DMS53 treated with DMSO at 0.1 percent for 48 hours (cell line): ENCODE measurements at regions not wholly inside any gene's neighbourhood (a gene's known extent, or its start where the extent isn't known, plus 50 kb on each side); places are given as distances from the start of the nearest gene placed in this dataset.
"Not testable (repeated sequence)": the region's sequence is repeated elsewhere in the genome, so short reads cannot be mapped to it uniquely, and the experiment has no call there.

Experiments
- DNase-seq: peaks from one replicate; lab custom pipeline; 2025; ENCODE audit not compliant: unreplicated experiment; lab: John Stamatoyannopoulos, UW

DNA sequence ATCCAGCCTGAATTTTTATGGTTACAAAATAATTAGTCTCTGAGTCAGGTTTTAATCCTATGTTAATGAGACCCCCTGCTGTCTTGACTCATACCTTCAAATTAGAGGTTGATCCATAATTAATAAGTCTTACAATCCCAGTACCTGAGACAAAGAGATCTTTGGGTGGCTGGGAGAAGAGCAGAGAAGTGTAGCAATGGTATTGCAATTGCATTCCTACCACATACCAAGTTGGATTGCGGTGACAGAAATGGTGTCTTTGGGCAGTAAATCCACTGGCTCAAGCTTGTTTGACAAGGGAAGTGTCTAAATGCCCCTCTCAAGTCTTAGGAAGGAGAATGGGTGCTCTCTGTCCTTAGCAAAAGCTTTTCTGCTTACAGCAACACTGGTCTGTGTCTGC lies 150.4 kb downstream of the BTBD3 start:
- no peak for DNase-seq

DNA sequence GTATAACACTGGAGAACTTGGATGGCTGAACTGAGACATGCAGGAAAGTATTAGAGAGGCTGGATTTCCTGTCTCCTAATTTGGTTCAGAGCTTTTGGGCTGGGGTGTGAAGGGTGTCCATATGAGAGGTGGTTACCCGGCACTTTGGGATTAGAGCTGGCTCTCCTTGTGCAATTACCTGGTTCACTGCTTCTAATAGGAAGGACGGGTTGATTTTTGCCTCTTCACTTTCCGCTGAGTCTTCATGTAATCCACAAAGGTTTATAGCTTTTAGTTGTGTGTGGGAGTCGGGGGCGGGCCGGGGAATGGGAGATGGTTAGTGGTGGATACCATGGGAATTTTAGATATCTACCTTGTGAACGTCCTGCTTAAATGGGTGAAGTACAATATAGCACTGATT lies 151.5 kb downstream of the BTBD3 start:
- DNase-seq = no peak

DNA sequence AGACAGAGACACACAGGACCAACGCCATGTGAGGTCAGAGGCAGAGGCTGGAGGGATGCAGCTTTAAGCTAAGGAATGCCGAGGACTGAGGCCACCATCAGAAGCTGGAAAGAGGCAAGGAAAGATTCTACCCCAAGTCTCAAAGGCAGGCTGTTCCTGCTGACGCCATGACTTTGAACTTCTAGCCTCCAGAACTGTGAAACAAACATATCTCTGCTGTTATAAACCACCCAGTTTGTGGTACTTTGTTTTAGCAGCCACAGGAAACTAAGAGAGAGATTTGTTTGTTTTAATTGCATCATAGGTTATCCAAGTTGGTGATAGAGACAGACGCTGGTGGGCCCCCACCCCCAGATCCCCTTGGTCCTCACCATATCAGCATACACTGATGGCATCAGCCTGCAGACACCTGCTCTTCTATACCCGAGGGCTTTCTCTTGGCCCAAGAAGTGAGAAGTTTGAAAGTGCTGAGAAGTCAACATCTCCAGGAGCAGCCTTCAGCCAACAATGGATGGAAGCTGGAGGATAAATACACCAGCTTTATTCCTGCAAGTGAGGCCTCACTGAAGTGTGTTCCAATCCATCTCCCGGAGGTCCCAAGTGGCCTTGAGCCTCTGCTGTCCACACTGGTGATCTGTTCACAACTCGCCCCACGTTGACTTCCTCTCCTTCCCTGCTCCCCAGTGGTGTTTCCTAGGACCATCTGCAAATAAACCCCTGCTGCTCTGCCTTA lies 154.7 kb downstream of the BTBD3 start:
- no peak for DNase-seq

DNA sequence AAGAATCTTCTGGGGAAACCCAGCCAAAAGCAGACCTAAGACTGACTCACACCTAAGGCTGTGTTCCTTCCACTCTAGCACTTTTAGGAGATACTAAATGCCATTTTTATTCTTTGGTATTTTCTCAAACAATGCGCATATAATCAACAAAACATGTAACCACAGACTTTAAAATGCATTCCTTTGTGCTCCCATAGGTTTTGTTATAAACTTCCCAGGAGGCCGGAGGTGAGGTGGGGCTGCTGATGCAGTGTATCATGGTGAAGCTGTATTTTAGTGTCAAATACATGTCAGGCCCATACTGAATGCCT lies 155.2 kb downstream of the BTBD3 start:
- no peak for DNase-seq

DNA sequence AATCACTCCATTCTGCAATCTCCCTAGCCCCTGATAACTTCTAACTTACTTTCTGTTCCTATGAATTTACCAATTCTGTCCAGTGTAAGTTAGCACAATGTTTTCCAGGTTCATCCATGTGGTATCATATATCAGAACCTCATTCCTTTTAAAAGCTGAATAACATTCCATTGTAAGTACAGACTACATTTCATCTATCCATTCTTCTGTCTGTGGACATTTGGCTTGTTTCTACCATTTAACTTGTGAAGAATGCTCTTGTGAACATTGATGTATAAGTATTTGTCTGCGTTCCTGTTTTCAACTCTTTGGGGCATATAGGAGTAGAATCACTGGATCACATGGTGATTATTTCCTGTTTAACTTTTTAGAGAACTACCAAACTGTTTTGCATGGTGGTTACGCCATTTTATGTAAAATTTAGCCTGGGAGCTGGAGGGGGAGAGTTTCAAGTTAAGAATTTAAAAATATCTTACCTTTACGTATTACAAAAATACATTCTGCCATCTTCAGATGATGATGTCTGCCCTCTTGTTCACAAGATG lies 156.5 kb downstream of the BTBD3 start:
- DNase-seq = no peak

DNA sequence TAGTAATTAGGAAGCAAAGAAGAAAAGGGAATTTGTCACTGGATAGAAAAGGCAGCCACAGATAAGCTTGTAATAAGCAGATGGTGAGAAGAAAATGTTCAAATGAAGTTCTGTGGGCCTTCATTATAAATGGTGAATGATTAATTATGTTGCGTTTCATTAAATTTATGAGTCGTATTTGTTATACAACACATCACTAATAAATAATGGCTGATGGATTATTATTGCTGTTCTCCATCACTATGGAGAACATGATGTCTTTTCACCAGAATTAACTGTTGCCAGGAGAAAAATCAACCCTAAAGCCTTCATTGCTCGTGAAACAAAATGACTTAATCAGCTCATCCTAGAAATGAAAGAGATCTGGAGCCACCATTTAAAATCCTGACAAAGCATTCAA lies 158.5 kb downstream of the BTBD3 start:
- DNase-seq = no peak

DNA sequence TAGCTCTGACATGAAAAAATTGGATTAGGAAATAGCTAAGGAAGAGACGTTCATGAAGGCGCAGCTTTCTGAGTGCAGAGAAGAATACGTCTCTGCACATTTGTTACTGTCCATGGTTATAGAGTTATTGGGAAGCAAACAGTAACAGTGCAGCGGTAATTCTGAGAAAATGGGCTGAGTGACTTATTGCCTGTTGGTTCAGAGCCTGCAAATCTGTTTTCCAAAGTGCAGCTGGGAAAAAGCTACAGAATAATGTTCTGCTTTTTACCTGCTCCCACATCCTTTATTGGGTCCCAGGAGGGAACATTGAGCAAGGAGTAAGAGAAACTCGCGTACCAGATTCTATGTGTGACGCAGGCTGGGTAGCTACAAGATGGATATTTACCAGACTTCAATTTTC lies 160.2 kb downstream of the BTBD3 start:
- no peak for DNase-seq

DNA sequence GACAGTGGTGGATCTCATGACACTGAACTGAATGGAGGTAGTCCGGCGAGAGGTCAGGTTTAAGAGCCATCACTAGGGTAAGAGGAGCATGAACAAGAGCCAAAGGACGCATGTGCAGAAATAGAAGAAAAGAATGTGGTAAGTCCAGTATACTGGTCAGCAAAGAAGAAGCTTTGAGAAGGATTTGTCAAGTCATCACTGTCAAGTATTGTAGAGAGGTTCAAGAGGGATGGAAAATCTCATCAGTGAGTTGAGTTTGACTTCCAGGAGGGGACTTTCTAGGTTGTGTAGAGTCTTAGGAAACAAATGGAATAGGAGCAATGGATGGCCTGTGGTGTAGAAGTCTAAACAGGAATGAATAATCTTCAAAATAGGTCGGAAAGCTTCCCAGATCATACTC lies 161.8 kb downstream of the BTBD3 start:
- no peak for DNase-seq

DNA sequence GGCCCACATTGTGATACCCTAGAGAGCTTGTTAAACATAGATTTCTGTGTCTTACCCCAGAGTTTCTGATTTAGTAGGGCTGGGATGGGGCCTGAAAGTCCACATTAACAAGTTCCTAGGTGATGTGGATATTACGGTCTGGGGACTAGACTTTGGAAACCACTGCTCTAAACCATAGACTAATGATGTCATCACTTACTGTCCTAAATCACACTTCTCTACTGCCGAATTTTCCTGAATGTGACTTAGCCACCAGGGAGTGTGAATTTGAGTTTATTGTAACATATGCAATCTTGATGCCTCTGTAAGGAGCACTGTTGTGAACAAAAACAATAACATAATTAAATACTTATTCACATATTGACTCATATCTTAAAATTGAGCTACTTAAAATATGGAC lies 165.6 kb downstream of the BTBD3 start:
- DNase-seq = no peak

DNA sequence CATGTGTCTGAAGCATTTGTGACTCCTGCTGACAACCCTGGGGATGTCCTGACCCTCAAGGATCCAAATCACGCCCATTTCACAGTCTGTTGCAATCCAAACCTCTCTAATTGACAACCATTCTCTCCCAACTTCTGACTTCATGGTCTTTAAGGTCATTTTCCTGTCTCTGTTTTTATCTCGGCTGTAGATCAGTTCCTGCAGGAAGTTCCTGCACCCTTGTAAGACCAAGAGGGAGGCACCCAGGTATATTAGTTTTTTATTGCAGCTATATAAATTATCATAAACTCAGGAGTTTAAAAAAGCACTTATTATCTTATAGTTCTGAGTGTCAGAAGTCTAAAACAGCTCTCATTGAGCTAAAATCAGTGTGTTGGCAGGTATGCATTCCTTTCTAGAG lies 166.8 kb downstream of the BTBD3 start:
- no peak for DNase-seq

DNA sequence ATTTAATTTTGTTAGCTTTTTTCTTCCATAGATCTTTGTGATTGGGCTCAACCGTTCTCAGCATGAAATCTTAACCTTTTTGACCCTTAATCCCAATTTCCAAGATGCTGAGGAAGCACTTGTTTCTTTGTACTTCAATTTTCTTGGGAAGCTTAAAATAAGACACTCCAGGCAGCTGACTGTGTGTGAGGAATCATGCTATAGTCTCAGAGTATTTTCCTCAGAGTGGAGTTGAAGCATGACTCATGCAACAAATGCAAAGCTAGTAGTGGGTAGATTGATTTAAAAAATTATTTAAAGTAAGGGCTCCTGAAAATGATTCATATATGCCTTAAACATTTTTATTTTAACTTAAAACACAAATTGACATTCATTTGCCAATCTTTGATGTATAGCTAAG lies 168.7 kb downstream of the BTBD3 start:
- no peak for DNase-seq

DNA sequence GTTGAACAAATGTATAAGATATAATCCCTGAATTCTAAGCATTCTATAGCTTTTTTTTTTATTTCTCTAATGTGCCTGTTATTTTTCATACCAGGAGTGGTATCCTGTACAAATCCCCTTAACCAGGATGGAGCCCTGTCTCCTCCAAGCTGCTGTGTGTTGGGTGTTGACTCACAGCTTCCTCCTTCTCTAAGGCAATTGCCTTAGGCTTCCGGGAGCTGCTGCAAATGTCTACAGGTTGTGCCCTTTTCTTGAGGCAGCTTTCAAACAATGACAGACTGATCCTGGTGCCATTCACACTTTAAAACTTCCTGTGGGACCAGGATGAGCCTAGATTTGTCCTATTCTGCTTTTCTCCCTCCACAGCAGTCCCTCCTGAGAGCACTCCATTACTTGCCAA lies 173.2 kb downstream of the BTBD3 start:
- DNase-seq = no peak

DNA sequence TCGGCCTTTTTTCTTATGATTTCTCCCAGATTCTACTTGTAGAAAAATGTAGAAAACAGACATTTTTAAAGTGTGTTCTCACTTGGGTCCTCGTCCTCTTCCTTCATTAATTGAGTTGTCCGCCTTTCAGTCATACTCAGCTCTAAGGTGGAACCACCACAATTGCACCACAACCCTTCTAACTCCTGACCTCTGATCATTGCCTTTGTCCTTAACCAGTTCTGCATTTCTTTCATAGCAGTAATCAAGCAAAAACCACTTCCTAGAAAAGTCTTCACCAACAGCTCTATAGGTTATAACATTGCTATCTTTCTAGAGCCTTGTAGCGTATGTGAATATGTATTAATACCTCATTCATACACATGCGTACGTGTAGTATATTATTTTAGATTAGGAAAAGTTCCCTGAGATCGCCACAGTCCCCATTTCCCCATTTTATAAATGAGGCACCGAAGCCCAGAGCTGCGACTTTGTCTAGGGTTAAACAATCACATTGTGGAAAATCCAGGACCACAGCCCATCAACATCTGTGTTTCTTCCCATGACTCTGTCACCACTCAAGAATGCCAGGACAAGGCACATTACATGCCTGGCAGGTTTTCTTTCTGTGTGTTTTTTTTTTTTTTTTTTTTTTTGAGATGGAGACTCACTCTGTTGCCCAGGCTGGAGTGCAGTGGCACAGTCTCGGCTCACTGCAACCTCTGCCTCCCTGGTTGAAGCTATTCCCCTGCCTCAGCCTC lies 175.5 kb downstream of the BTBD3 start:
- DNase-seq = no peak

DNA sequence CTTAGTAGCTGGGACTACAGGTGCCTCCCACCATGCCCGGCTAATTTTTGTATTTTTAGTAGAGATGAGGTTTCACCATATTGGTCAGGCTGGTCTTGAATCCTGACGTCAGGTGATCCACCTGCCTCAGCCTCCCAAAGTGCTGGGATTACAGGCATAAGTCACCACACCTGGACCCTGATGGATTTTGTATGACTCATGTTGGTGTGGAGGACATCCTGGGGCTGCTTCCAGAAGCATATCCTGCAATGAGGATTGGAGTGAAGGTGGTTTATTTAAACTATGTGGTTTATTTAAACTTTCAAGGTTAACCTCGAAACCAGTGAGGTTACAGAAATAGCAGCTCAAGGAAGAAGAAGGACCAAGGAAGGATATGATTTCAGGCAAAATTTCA lies 176.1 kb downstream of the BTBD3 start:
- not testable (repeated sequence) for DNase-seq

DNA sequence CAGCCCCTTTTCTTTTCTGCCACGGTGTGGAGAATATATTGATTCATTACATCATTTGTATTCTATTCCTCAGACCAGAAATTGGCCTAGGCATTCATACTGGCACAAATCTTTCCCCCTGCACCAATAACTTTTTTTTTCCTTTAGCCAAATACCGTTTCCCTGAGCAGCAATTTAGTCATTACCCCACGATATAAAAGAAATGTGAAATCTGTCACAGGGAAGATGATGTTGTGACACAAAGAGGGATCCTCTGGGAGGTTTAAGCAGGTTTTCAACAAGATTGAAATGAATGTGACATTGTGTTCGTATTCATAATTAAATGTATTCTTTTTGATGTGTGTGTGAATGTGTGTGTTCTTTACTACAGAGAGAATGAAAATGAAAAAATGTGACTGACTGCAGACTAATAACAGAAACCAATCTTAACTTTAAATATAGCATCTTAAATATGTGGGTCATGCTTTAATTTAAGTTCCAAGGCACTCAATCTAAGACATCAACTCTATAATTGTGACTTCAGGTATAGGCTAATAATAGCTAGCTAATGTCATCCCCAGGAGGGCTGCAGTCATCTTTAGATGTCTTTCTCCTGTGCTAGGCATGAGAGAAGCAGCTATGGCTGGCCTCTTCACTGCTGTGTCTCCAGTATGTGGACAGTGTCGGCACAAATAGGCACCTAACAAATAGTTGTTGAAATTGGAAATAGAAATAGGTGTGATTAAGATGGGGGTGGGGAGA lies 177.7 kb downstream of the BTBD3 start:
- DNase-seq = no peak

DNA sequence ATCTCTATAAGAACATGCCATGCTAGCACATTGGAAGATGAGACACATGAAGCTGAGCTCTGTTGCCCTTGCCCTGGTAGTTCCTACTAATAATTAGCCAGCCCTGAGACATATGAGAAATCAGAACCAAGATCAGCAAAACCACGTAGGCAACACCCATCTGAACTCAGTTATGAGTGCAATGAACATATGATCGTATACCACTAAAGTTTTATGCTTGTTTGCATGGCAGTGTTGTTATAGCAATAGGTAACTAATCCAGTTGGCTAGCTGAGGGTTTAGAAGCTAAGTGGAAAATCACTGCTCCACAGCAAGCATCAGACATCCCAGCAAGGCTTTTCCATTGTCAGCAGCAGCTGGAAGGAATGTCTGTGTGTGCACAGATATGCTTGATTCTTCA lies 180.7 kb downstream of the BTBD3 start:
- no peak for DNase-seq

DNA sequence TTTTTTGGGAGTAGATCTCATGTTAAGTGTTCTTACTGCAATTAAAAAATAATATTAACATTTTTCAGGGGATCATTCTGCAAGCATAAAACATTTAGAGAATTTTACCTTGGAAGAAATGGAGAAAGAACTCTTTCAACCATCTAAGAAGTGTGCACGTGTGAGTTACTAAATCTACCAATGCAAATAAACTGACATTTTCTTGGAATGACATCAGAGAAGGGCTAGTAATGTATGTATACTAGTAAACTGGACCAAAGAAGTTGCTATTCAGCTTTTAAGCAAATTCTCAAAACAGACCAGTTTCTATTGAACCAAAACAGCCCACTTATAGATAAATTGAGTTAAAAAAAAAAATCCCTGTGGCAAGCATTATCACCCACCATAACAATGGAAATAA lies 191.2 kb downstream of the BTBD3 start:
- no peak for DNase-seq

DNA sequence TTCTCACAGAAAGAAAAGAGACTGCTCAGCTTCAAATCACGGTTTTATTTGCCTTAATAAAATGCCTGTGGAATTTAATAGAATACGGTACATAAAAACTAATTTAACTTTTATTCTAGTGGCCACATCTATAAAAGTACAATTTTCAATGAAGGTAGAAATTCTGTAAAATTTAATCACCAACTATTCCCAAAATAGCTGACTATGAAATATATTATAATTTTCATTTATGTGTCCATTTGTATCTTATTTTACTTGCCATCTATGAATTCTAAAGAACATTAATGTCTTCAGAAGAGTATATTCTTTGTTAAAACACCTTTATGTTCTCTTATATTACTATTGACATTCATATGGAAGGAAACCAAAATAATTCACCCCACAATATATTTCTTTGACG lies 192.6 kb downstream of the BTBD3 start:
- no peak for DNase-seq

DNA sequence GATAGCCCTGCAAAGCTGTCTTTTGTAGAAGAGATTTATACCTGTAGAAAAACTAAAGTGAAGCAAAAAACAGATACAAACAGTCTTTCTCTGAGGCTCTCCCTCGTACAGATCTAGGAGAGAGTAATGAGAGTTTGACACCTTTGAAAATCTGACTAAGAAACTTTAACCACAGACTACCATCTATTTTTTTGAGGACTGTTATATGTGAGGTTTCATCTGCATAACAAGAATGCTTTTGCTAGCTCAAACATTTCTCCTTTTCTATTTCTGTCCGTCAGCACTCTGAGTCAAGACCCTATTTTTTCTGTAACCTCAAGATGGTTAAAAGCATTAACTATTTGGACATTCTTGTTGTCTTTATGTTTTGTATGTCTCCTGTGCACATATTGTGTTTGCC lies 193.0 kb downstream of the BTBD3 start:
- no peak for DNase-seq

DNA sequence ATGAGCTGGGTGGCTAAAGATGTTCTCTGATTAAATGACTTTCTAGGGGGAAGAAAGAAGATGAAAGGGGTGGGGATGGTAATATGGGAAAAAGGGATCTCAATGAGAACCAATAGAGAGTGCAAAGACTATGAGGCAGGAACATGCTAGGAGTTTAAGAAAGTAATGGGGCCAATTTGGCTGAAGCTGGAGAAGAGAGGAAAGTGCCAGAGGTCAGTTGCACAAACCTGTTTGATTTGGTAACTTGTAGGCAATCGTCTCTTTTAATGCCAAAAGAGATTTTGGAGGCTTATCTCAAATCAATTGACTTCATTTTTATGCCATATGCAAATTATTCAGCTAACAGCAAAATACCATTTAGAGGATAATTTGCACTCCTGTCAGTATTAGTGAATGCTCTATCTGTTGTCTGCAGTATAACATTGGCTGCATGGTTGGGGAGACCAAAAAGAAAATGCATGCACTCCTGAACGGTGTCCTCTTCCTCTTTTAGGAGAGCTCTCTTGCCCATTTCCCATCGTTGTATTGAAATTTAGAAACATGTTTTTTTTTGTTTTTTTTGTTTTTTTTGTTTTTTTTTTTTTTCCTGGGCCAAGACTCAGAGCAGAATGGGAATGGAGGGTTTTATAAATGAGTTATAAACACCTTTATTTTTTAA lies 193.9 kb downstream of the BTBD3 start:
- DNase-seq = no peak

DNA sequence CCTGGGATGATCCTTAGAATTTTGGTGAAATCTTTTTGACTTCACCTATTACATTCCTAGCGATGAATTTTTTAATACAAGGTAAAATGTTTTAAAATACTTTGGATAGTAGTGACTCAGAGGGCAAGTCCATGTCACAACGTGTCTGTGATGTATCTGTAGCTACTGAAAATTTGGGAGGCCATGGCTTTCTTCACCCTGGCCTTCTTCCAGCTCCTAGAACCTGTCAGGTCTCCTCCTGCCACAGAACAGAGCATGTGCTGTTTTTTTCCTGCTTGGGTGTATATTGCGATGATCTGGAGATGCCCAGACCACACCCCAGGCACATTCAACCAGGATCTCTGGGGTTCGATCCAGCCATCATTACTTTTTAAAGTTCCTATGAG lies 194.4 kb downstream of the BTBD3 start:
- no peak for DNase-seq

DNA sequence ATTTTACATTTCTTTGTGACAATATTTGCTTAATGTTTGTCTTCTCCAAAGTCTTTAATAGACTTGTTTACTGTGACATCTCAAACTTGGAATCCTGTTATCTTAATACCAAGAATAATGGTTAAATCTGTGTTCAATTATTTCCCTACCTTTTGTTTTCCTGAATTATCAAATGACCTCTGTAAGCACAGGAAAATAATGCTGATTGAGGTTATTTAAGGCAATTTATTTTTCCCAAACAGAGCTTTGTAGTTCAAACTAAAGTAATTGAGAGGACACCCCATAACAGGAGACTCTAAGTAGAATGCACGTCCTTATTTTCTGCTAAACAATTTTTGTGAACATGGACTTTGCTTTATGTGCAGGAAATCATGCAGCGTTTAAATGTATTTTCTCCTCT lies 195.0 kb downstream of the BTBD3 start:
- DNase-seq = no peak
